ENCODE measurements at regions not wholly inside any gene's neighbourhood (a gene's known extent, or its start where the extent isn't known, plus 50 kb on each side); places are given as distances from the start of the nearest gene placed in this dataset.
"Not testable (repeated sequence)": the region's sequence is repeated elsewhere in the genome, so short reads cannot be mapped to it uniquely, and the experiment has no call there.

- no peak overlapping the region for H3K27ac ChIP-seq
- 33 to 80% methylated on average over 1 of the region's 1 CpG for WGBS, 2 donors (ENCODE audit: low coverage in 1 of 2)
- TF ChIP-seq POLR2A (IDR thresholded peaks at IDR 0.05) (no peak), EP300 (IDR thresholded peaks at IDR 0.05) (no peak), CTCF (IDR thresholded peaks at IDR 0.05) (no peak), POLR2AphosphoS5 (IDR thresholded peaks at IDR 0.05) (no peak)
- ATAC-seq: no peak
- no peaks in the 10 kb centered on the region for H3K9me3 ChIP-seq
- no peaks in the 10 kb centered on the region for H3K4me1 ChIP-seq
- H3K4me3 ChIP-seq: no peak overlapping the region
- H3K27me3 ChIP-seq: no peaks in the 10 kb centered on the region
- no peaks in the 10 kb centered on the region for H3K36me3 ChIP-seq
Measured at GRCh38 chr5:122690266-122690665, 84.6 kb upstream of the SNX2 start.

GRCh38 chr5:122691931-122692330 lies 82.9 kb upstream of the SNX2 start:
- TF ChIP-seq POLR2AphosphoS5 (IDR thresholded peaks at IDR 0.05) (no peak), CTCF (IDR thresholded peaks at IDR 0.05) (no peak), POLR2A (IDR thresholded peaks at IDR 0.05) (no peak), EP300 (IDR thresholded peaks at IDR 0.05) (no peak)
- no peak overlapping the region for H3K4me3 ChIP-seq
- no peak for ATAC-seq

GRCh38 chr5:122693963-122694362 lies 80.9 kb upstream of the SNX2 start:
- H3K4me3 ChIP-seq: no peak overlapping the region
- no peak for ATAC-seq
- WGBS, 2 donors (ENCODE audit: low coverage in 1 of 2): 87 to 97% methylated on average over 3 of the region's 3 CpGs

More at GRCh38 chr5:122691931-122692330, 82.9 kb upstream of the SNX2 start:
- no peaks in the 10 kb centered on the region for H3K36me3 ChIP-seq
- H3K4me1 ChIP-seq: no peaks in the 10 kb centered on the region
- H3K27me3 ChIP-seq: no peaks in the 10 kb centered on the region
- no peak overlapping the region for H3K27ac ChIP-seq
- 73 to 93% methylated on average over 3 of the region's 3 CpGs for WGBS, 2 donors (ENCODE audit: low coverage in 1 of 2)
- no peaks in the 10 kb centered on the region for H3K9me3 ChIP-seq

GRCh38 chr5:122694884-122695283 lies 80.0 kb upstream of the SNX2 start:
- H3K4me1 ChIP-seq: no peaks in the 10 kb centered on the region
- ATAC-seq: no peak
- H3K36me3 ChIP-seq: no peaks in the 10 kb centered on the region
- no peak overlapping the region for H3K4me3 ChIP-seq
- no peaks in the 10 kb centered on the region for H3K9me3 ChIP-seq
- H3K27ac ChIP-seq: no peak overlapping the region
- no peak for TF ChIP-seq POLR2A (IDR thresholded peaks at IDR 0.05)
- TF ChIP-seq EP300 (IDR thresholded peaks at IDR 0.05): no peak
- no peak for TF ChIP-seq POLR2AphosphoS5 (IDR thresholded peaks at IDR 0.05)
- TF ChIP-seq CTCF (IDR thresholded peaks at IDR 0.05): no peak
- H3K27me3 ChIP-seq: no peaks in the 10 kb centered on the region
- WGBS, 2 donors (ENCODE audit: low coverage in 1 of 2): 66 to 71% methylated on average over 2 to 5 of the region's 5 CpGs

More at GRCh38 chr5:122693963-122694362, 80.9 kb upstream of the SNX2 start:
- Histone ChIP-seq H3K36me3 (no peaks in the 10 kb centered on the region), H3K27me3 (no peaks in the 10 kb centered on the region), H3K9me3 (no peaks in the 10 kb centered on the region), H3K4me1 (no peaks in the 10 kb centered on the region), H3K27ac (no peak overlapping the region)
- TF ChIP-seq POLR2AphosphoS5 (IDR thresholded peaks at IDR 0.05) (no peak), CTCF (IDR thresholded peaks at IDR 0.05) (no peak), POLR2A (IDR thresholded peaks at IDR 0.05) (no peak), EP300 (IDR thresholded peaks at IDR 0.05) (no peak)

GRCh38 chr5:122696735-122697134 lies 78.1 kb upstream of the SNX2 start:
- not testable (repeated sequence) for H3K4me3 ChIP-seq, H3K27ac ChIP-seq, ATAC-seq, H3K27me3 ChIP-seq, H3K36me3 ChIP-seq, H3K4me1 ChIP-seq, H3K9me3 ChIP-seq
- 89 to 95% methylated on average over 2 to 4 of the region's 4 CpGs for WGBS, 2 donors (ENCODE audit: low coverage in 1 of 2)

Data from gastroesophageal sphincter (tissue), 4 donors.